Ovary (tissue), 3 donors: ENCODE measurements at regions not wholly inside any gene's neighbourhood (a gene's known extent, or its start where the extent isn't known, plus 50 kb on each side); places are given as distances from the start of the nearest gene placed in this dataset.

Experiments
- CTCF ChIP-seq, 3 donors: fragments of 450-650 bp in 2 of 3; fragments of 200-600 bp in 1 of 3; IDR thresholded peaks; one replicate each; pipeline versions ENCODE4 v1.5.1 to v1.8.0; 2016 to 2022; ENCODE audit warnings: antibody characterized with exemption in 3 of 3, mild to moderate bottlenecking in 1 of 3
- POLR2A ChIP-seq: fragments of 450-650 bp; IDR thresholded peaks from one replicate; pipeline ENCODE4 v1.6.1; 2017; ENCODE audit warnings: antibody characterized with exemption, mild to moderate bottlenecking, moderate library complexity
- donor health status: DM: no; HTN: no; CAD: no.

GRCh38 chr20:48210111-48211027 is 425.1 kb upstream of the SULF2 start:
- TF ChIP-seq CTCF (IDR thresholded peaks at IDR 0.05) (no peak), POLR2A (no peak)
